Left renal cortex interstitium (tissue), 4 donors: ENCODE measurements at regions not wholly inside any gene's neighbourhood (a gene's known extent, or its start where the extent isn't known, plus 50 kb on each side); places are given as distances from the start of the nearest gene placed in this dataset.

Source experiments
- DNase-seq, 4 donors: peaks; one replicate each; pipeline ENCODE4 v3.0.0-alpha.2; 2013; ENCODE audit warnings: low read depth in 4 of 4, low spot score in 2 of 4, missing footprints in 1 of 4

DNA sequence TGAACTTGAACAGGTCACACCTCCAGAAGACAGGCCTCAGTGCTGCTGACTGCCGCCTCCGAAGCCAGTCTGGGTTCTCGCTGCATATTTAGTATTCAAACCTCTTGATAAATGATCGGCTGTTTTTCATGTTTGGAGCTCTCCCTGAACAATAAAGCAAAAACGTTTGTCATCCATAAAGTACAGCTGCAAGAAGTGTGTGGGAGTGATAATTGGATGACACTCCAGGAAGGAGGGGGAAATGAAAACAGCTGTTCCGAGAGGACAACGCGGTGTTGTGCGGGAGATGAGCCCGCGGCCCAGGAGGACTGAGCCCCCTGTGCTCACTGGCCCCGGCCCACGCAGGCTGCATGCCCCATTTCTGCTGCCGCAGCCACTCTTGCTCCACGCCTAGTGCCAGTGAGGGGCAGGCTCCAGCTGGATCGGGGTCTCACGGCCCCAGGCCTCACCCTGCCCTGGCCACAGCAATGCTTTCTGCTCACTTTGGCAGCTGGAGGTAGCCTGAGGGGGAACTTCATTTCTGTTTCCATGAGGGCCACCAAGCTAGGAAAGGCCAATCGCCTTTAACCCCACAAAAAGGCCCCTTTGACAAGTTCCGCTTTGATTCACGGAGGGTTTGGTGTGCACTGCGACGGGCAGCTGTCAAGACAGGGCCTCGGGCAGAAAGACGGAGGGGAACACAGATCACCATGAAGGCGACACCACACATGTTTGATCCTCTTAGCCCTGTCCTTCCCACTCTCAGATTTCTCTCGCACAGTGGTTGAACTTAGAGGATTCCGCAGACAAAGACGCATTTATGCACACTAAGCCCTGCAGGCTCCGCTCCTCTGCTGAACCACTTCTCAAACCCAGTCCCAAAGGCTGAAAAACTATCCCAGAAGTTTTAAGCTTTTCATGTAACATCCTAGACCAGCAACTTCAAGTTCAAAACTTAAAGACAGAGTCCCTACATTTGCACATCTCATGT, 537.6 kb downstream of the EFNB2 start:
- no peak for DNase-seq

GRCh38 chr13:105996391-105997025, 539.0 kb downstream of the EFNB2 start:
- DNase-seq = no peak

DNA sequence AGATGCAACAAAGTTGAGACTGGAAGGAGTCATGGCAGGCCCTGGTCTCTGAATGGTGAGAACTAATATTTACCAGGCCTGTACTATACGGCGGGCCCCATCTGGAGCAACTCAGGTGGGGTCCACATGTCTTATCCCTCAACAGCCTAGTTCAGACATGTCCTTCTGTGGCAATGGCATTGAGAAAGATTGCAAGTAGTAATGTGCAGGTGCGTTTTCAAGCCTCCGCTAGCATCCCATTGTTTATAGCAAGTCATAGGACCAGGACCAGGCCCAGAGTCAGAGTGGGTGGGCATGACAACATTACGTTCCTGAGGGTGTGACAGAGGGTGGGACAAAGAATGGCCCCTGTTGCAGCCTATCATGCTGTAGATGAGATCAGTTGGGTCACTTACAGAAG, 541.1 kb downstream of the EFNB2 start:
- no peak for DNase-seq

GRCh38 chr13:105991622-105992277, 543.7 kb downstream of the EFNB2 start:
- no peak for DNase-seq

DNA sequence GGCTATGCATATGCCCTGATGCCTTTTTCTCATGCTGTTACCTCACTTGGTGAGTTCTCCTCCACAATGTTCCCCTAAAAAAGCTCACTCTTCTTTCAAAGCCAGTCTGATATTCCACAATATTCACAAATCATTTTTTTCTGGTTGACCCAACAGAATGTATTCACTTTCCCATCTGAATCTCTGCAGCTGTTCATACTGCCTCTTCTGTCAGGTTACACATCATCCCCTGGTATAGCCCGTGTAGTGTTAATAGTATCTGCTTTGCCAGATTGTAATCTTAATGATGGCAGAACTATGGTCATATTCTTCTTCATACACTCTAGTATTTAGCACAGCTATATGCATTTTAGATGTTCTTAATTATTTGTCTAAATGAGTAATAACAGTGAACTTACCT, 544.3 kb downstream of the EFNB2 start:
- no peak for DNase-seq

GRCh38 chr13:105990256-105990958, 545.1 kb downstream of the EFNB2 start:
- no peak for DNase-seq

- no peak for DNase-seq
Measured at GRCh38 chr13:105984646-105985045, 550.8 kb downstream of the EFNB2 start.

GRCh38 chr13:105984236-105984635, 551.2 kb downstream of the EFNB2 start:
- no peak for DNase-seq

GRCh38 chr13:105982219-105982930, 553.1 kb downstream of the EFNB2 start:
- DNase-seq = no peak

DNA sequence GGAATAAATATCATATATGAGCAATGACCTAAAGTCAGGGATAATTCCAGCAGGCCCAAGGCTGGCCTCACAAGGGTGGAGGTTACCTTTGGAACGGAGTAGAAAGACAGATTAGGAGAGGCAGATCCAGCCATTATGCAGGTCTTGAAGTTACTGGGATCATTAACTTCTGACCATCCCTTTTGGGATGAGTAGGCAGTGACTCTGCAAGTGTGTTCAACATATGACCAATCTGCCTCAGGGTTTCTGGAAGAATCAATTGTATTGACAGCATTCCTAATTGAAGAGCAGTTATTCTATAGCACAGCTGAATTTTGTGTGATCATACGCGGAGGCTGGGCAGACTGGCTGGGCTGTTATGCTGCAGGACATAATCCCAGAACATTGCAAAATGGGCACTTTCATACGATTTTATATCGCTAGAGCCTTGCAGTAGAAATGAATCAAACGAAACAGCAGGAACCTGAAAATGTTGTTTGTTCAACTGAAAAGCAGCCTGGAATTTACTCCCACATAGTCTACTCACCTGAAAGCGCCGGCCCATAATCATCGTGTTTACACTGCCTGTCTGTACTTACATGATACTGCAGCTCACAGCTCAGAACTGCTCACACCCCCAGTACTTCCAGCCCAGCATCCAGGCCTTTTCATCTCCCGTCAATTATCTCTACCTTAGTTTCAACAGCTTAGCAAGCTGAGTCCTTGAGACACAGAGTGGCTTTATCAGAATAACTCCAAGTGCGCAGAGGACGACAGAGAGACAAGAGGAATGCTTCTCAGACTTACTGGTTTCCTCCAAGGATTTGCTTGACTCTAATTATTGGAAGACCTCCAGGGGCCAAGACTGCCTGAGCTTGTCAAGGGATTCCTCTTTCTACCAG, 556.1 kb downstream of the EFNB2 start:
- no peak for DNase-seq

DNA sequence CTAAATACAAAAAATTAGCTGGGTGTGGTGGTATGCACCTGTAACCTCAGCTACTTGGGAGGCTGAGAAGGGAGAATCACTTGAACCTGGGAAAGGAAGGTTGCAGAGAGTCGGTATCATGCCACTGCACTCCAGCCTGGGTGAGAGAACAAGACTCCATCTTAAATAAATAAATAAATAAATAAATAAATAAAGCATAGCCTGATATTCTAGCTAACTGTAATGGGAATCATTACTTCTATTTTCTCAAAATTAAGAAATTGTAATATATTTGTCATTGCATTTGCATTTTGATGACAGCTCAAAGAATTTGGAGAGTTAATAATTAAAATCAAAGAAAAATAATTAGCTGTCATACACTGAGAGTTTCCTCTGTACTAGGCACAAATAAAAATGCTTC, 561.1 kb downstream of the EFNB2 start:
- no peak for DNase-seq

GRCh38 chr13:105972811-105973590, 562.5 kb downstream of the EFNB2 start:
- DNase-seq = no peak

- DNase-seq = no peak
Measured at GRCh38 chr13:105972306-105972721, 563.1 kb downstream of the EFNB2 start.

DNA sequence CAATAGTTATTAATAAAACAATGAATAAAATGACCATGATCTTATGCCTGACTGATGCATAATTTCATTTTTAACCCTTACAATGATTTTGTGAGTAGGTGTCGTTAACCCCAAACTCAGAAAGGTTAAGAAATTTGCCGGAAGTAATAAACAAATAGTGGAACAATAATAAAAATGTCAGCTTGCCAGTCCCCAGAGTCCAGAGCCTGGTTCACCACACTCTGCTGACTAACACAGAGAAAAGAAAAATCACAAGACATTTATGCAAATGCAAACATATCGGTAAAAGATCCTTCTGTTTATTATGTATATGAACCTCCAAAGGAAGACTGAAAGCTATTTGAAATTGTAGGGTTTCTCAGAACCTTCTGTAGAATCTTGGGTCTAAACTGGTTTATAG, 563.7 kb downstream of the EFNB2 start:
- no peak for DNase-seq

GRCh38 chr13:105971312-105971711, 564.1 kb downstream of the EFNB2 start:
- no peak for DNase-seq

DNA sequence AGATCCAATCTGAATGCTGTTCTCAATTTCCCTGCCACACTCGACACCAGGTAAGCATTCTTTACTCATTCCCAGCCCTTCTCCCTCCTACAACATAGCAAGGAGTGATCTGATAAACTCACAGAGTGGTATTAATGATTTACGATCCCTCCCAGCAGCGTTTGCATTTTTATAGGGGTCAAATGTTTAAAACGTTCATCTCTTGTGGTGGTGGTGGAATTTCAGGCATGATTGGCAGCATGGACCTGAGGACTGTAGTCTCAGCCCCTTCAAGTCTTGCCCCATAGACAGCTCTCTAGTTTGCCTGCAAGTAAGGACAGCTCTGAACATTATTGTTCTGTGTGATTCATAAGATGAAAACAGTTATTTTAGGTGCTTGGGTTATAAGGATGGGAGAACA, 565.7 kb downstream of the EFNB2 start:
- DNase-seq = no peak

DNA sequence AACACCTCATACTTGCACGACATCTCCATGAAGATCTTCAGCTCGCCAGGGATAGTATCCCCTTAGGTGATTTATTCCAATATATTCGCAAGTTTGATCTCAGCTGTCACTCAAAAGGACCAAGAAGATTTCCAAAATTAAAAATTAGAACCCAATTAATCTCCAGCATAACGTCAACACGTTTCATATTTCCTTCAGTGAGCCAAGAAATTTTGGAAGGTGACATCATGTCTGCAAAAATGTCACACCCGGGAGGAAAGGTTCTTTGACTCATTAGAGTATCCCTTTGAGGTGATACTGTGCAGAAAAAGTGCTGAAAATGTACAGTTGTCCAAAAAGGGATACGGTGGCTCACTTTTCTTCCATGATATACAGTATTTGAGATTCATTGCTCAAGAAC, 569.6 kb downstream of the EFNB2 start:
- DNase-seq = no peak

GRCh38 chr13:105962080-105962479, 573.4 kb downstream of the EFNB2 start:
- DNase-seq = no peak
